ENCODE measurements at regions not wholly inside any gene's neighbourhood (a gene's known extent, or its start where the extent isn't known, plus 50 kb on each side); places are given as distances from the start of the nearest gene placed in this dataset.

- no peak for DNase-seq
- H3K27me3 ChIP-seq (ENCODE audit: low read length) = no peaks in the 10 kb centered on the region
- H3K9me3 ChIP-seq (ENCODE audit: low read length) = no peaks in the 10 kb centered on the region
- H3K4me2 ChIP-seq (ENCODE audit: low read length) = no peak overlapping the region
- no peak overlapping the region for H3K27ac ChIP-seq (ENCODE audit: low read length)
- BruUV-seq (replicated peaks) = no TSS peak
- no peak overlapping the region for H3K9ac ChIP-seq (ENCODE audit: low read length)
- intact Hi-C loops (cut with micrococcal nuclease) = no loop called here
- TF ChIP-seq CTCF (conservative IDR thresholded peaks at IDR 0.05; ENCODE audit: low read depth, low read length) (no peak), EZH2phosphoT487 (IDR thresholded peaks at IDR 0.05; ENCODE audit: borderline replicate concordance, low read length) (no peak), EZH2 (IDR thresholded peaks at IDR 0.05; ENCODE audit: low read length, unreplicated experiment) (no peak)
- no peaks in the 10 kb centered on the region for H3K79me2 ChIP-seq (ENCODE audit: low read length)
- H2AFZ ChIP-seq (ENCODE audit: low read length) = no peak overlapping the region
- H3K4me3 ChIP-seq (ENCODE audit: low read length) = no peak overlapping the region
- no peaks in the 10 kb centered on the region for H3K4me1 ChIP-seq (ENCODE audit: insufficient read depth, low read length)
- no peaks in the 10 kb centered on the region for H3K36me3 ChIP-seq (ENCODE audit: low read depth, low read length)
- no peaks in the 10 kb centered on the region for H3F3A ChIP-seq (ENCODE audit: low read length, unreplicated experiment)
- ATAC-seq = no peak
- ChIA-PET POLR2A (ENCODE audit: unreplicated experiment) (interaction anchor here (0.7 kb wide), 1 partner anchor 102 kb away, joined by 3 read pairs; no protein-coding TSS in a partner anchor), CTCF (no interaction called here)
- no peaks in the 10 kb centered on the region for H3K9me2 ChIP-seq (replicated peaks; ENCODE audit: low read length)
- H4K20me1 ChIP-seq (ENCODE audit: low read length) = no peaks in the 10 kb centered on the region
Observed at GRCh38 chr18:22082408-22082807, 87.0 kb upstream of the GATA6 start.

GRCh38 chr18:22084547-22084946 is 84.8 kb upstream of the GATA6 start:
- H3K36me3 ChIP-seq (ENCODE audit: low read depth, low read length) = no peaks in the 10 kb centered on the region
- H3K4me1 ChIP-seq (ENCODE audit: insufficient read depth, low read length) = no peaks in the 10 kb centered on the region
- no peaks in the 10 kb centered on the region for H4K20me1 ChIP-seq (ENCODE audit: low read length)
- no peaks in the 10 kb centered on the region for H3K27me3 ChIP-seq (ENCODE audit: low read length)
- no peaks in the 10 kb centered on the region for H3K79me2 ChIP-seq (ENCODE audit: low read length)
- ChIA-PET POLR2A (ENCODE audit: unreplicated experiment) (no interaction called here), CTCF (no interaction called here)
- DNase-seq (no peak), ATAC-seq (no peak)
- no peaks in the 10 kb centered on the region for H3K9me3 ChIP-seq (ENCODE audit: low read length)
- BruUV-seq (replicated peaks) = no TSS peak
- H3K4me3 ChIP-seq (ENCODE audit: low read length) = no peak overlapping the region
- no peak overlapping the region for H2AFZ ChIP-seq (ENCODE audit: low read length)
- TF ChIP-seq CTCF (conservative IDR thresholded peaks at IDR 0.05; ENCODE audit: low read depth, low read length) (no peak), EZH2 (IDR thresholded peaks at IDR 0.05; ENCODE audit: low read length, unreplicated experiment) (no peak), EZH2phosphoT487 (IDR thresholded peaks at IDR 0.05; ENCODE audit: borderline replicate concordance, low read length) (no peak)
- H3K9ac ChIP-seq (ENCODE audit: low read length) = no peak overlapping the region
- no peaks in the 10 kb centered on the region for H3K9me2 ChIP-seq (replicated peaks; ENCODE audit: low read length)
- H3K4me2 ChIP-seq (ENCODE audit: low read length) = no peak overlapping the region
- H3K27ac ChIP-seq (ENCODE audit: low read length) = no peak overlapping the region
- H3F3A ChIP-seq (ENCODE audit: low read length, unreplicated experiment) = no peaks in the 10 kb centered on the region
- intact Hi-C loops (cut with micrococcal nuclease) = no loop called here

- Histone ChIP-seq H3K9me2 (replicated peaks; ENCODE audit: low read length) (no peaks in the 10 kb centered on the region), H3F3A (ENCODE audit: low read length, unreplicated experiment) (no peaks in the 10 kb centered on the region), H4K20me1 (ENCODE audit: low read length) (no peaks in the 10 kb centered on the region), H3K9ac (ENCODE audit: low read length) (no peak overlapping the region), H2AFZ (ENCODE audit: low read length) (no peak overlapping the region), H3K27me3 (ENCODE audit: low read length) (no peaks in the 10 kb centered on the region), H3K79me2 (ENCODE audit: low read length) (no peaks in the 10 kb centered on the region), H3K36me3 (ENCODE audit: low read depth, low read length) (no peaks in the 10 kb centered on the region), H3K4me1 (ENCODE audit: insufficient read depth, low read length) (no peaks in the 10 kb centered on the region), H3K4me2 (ENCODE audit: low read length) (no peak overlapping the region), H3K27ac (ENCODE audit: low read length) (no peak overlapping the region), H3K9me3 (ENCODE audit: low read length) (no peaks in the 10 kb centered on the region), H3K4me3 (ENCODE audit: low read length) (no peak overlapping the region)
- no peak for ATAC-seq
- intact Hi-C loops (cut with micrococcal nuclease) = no loop called here
- no TSS peak for BruUV-seq (replicated peaks)
- no peak for DNase-seq
- TF ChIP-seq CTCF (conservative IDR thresholded peaks at IDR 0.05; ENCODE audit: low read depth, low read length) (no peak), EZH2 (IDR thresholded peaks at IDR 0.05; ENCODE audit: low read length, unreplicated experiment) (no peak), EZH2phosphoT487 (IDR thresholded peaks at IDR 0.05; ENCODE audit: borderline replicate concordance, low read length) (no peak)
- ChIA-PET CTCF (no interaction called here), POLR2A (ENCODE audit: unreplicated experiment) (no interaction called here)
Observed at GRCh38 chr18:22086973-22087372, 82.4 kb upstream of the GATA6 start.
